Keratinocyte (primary cell): ENCODE measurements at regions not wholly inside any gene's neighbourhood (a gene's known extent, or its start where the extent isn't known, plus 50 kb on each side); places are given as distances from the start of the nearest gene placed in this dataset.

ENCODE experiments used
- DNase-seq: peaks from one replicate; pipeline ENCODE4 v3.0.0-alpha.2; 2011; ENCODE audit warnings: low read depth, missing footprints, low spot score
- FAIRE-seq: peaks from 2 replicates; lab custom pipeline; 2011; peaks lifted over from hg19 to GRCh38; lab: Jason Lieb, UNC
- H2AFZ ChIP-seq: 2 replicates; pipeline ENCODE4 v1.6.0; 2012; ENCODE audit warnings: low read length, control low read depth, inconsistent platforms; ENCODE audit not compliant: control insufficient read depth
- H3K27ac ChIP-seq: 2 replicates; pipeline ENCODE4 v1.5.1; 2011; ENCODE audit warnings: low read length; ENCODE audit not compliant: control insufficient read depth, insufficient read depth
- H3K27me3 ChIP-seq: 3 replicates; pipeline ENCODE4 v1.6.0; 2011; ENCODE audit warnings: low read length; ENCODE audit not compliant: control insufficient read depth, insufficient read depth; ENCODE audit errors: extremely low read depth
- H3K36me3 ChIP-seq, 2 experiments: 2 replicates in 1 of 2; 3 replicates in 1 of 2; pipeline ENCODE4 v1.5.1; 2011; ENCODE audit warnings: low read length in 2 of 2, mild to moderate bottlenecking in 1 of 2; ENCODE audit not compliant: control insufficient read depth in 2 of 2, insufficient read depth in 2 of 2; ENCODE audit errors: extremely low read depth in 1 of 2
- H3K4me1 ChIP-seq: 3 replicates; pipeline ENCODE4 v1.5.1; 2011; ENCODE audit warnings: low read length; ENCODE audit not compliant: control insufficient read depth, insufficient read depth; ENCODE audit errors: extremely low read depth
- H3K4me2 ChIP-seq: 3 replicates; pipeline ENCODE4 v1.6.0; 2011; ENCODE audit warnings: low read depth, low read length; ENCODE audit not compliant: control insufficient read depth, insufficient read depth; ENCODE audit errors: extremely low read depth
- H3K4me3 ChIP-seq, 3 experiments: fragments of 200-600 bp in 1 of 3; sonication (generic) in 1 of 3; 2 replicates in 2 of 3; 3 replicates in 1 of 3; pipeline ENCODE4 v1.5.1; 2011 to 2016; ENCODE audit warnings: low read length in 3 of 3, mild to moderate bottlenecking in 3 of 3, control low read depth in 2 of 3, inconsistent platforms in 1 of 3, low read depth in 1 of 3, mixed read lengths in 1 of 3, mixed run types in 1 of 3, moderate library complexity in 1 of 3; ENCODE audit not compliant: control insufficient read depth in 2 of 3, insufficient read depth in 2 of 3; ENCODE audit errors: extremely low read depth in 1 of 3
- H3K79me2 ChIP-seq: 2 replicates; pipeline ENCODE4 v1.6.0; 2012; ENCODE audit warnings: low read length; ENCODE audit not compliant: control insufficient read depth, insufficient read depth
- H3K9ac ChIP-seq: 3 replicates; pipeline ENCODE4 v1.6.0; 2011; ENCODE audit warnings: low read length; ENCODE audit not compliant: control insufficient read depth, insufficient read depth; ENCODE audit errors: extremely low read depth
- H3K9me1 ChIP-seq: 3 replicates; pipeline ENCODE4 v1.6.0; 2011; ENCODE audit warnings: low read length; ENCODE audit not compliant: control insufficient read depth, insufficient read depth; ENCODE audit errors: extremely low read depth
- H3K9me3 ChIP-seq: 2 replicates; pipeline ENCODE4 v1.5.1; 2012; ENCODE audit warnings: low read depth, low read length; ENCODE audit not compliant: control insufficient read depth
- H4K20me1 ChIP-seq: 3 replicates; pipeline ENCODE4 v1.6.0; 2011; ENCODE audit warnings: low read length; ENCODE audit not compliant: control insufficient read depth, insufficient read depth; ENCODE audit errors: extremely low read depth
- CTCF ChIP-seq, 3 experiments: IDR thresholded peaks in 1 of 3; conservative IDR thresholded peaks in 1 of 3; optimal IDR thresholded peaks in 1 of 3; 2 replicates in 2 of 3; 3 replicates in 1 of 3; pipeline versions ENCODE3 to v1.5.1; 2011; ENCODE audit warnings: low read length in 3 of 3, mild to moderate bottlenecking in 3 of 3, moderate library complexity in 2 of 3, control low read depth in 1 of 3, inconsistent platforms in 1 of 3; ENCODE audit not compliant: insufficient read depth in 2 of 3; ENCODE audit errors: extremely low read depth in 1 of 3
- EZH2 ChIP-seq: IDR thresholded peaks from one replicate; pipeline ENCODE4 v1.6.1; 2012; ENCODE audit warnings: inconsistent platforms, mild to moderate bottlenecking, low read length, moderate library complexity
- dilution Hi-C: fragments of 300-500 bp; cut with MboI; formaldehyde crosslinking; loops from one replicate; pipeline ENCODE4 v1.7.0; 2020; ENCODE audit warnings: low sequenced_read_pairs; ENCODE audit not compliant: extremely low pct_ligation_motif_present

- TF ChIP-seq EZH2: no peak
- no peak for TF ChIP-seq CTCF (optimal IDR thresholded peaks at IDR 0.05 in 1 of 3, IDR thresholded peaks at IDR 0.05 in 1 of 3, conservative IDR thresholded peaks at IDR 0.05 in 1 of 3; ENCODE audit: extremely low read depth in 1 of 3, insufficient read depth in 2 of 3, low read length in 3 of 3)
- no peak for FAIRE-seq
These were observed 248.5 kb upstream of the PLPP4 start for GRCh38 chr10:120208488-120208887.

DNA sequence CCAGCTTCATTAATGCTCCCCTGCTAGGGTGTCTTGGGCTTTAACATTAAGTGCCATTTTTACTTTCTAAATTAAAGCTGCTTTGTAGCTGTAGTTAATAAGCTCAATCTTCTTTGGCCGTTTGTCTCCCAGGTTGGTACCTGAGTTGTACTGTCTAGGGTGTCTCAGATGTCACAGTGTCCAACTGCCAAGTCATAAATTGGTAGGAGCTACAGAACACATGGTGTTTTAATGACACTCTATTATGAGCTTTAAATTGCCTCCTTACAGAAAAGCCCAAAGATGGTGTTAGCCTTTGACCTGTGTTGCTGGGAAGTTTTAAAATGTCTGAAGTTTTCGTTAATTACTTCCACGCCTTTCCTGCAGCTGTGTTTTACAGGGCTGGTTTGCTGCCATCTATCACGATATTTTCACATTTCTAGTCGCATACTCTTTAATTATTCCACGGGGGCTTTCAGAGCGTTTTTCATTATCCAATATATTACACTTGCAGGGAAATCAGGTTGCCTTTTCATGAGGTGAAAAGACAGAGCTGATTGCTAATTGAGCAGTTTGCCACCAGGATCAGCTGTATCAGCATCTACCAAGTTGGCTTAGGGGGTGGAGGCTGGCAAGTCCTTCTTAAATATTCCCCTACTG is 247.8 kb upstream of the PLPP4 start:
- dilution Hi-C loops: no loop called here

More at GRCh38 chr10:120208488-120208887, 248.5 kb upstream of the PLPP4 start:
- dilution Hi-C loops: no loop called here
- Histone ChIP-seq H3K4me2 (no peak overlapping the region), H3K4me3 (no peak overlapping the region), H3K27me3 (no peaks in the 10 kb centered on the region), H3K9ac (no peak overlapping the region), H2AFZ (no peak overlapping the region), H4K20me1 (no peaks in the 10 kb centered on the region), H3K9me1 (no peaks in the 10 kb centered on the region), H3K36me3 (no peaks in the 10 kb centered on the region), H3K4me1 (peaks cover 17% of the 10 kb centered on the region), H3K79me2 (no peaks in the 10 kb centered on the region), H3K27ac (no peak overlapping the region), H3K9me3 (no peaks in the 10 kb centered on the region)
- no peak for DNase-seq

More for the DNA sequence above, 247.8 kb upstream of the PLPP4 start:
- H3K27me3 ChIP-seq: no peaks in the 10 kb centered on the region
- no peaks in the 10 kb centered on the region for H3K79me2 ChIP-seq
- H3K4me1 ChIP-seq: peaks cover 17% of the 10 kb centered on the region
- no peak for TF ChIP-seq CTCF (optimal IDR thresholded peaks at IDR 0.05 in 1 of 3, IDR thresholded peaks at IDR 0.05 in 1 of 3, conservative IDR thresholded peaks at IDR 0.05 in 1 of 3; ENCODE audit: extremely low read depth in 1 of 3, insufficient read depth in 2 of 3, low read length in 3 of 3)
- no peak for TF ChIP-seq EZH2
- H3K27ac ChIP-seq: no peak overlapping the region
- FAIRE-seq: no peak
- no peak overlapping the region for H3K9ac ChIP-seq
- no peak overlapping the region for H3K4me2 ChIP-seq
- H3K36me3 ChIP-seq: no peaks in the 10 kb centered on the region
- no peak overlapping the region for H3K4me3 ChIP-seq
- H2AFZ ChIP-seq: no peak overlapping the region
- H3K9me3 ChIP-seq: no peaks in the 10 kb centered on the region
- no peak for DNase-seq
- no peaks in the 10 kb centered on the region for H3K9me1 ChIP-seq
- no peaks in the 10 kb centered on the region for H4K20me1 ChIP-seq
